Glomerular visceral epithelial cell (primary cell): ENCODE measurements at regions not wholly inside any gene's neighbourhood (a gene's known extent, or its start where the extent isn't known, plus 50 kb on each side); places are given as distances from the start of the nearest gene placed in this dataset.
"Not testable (repeated sequence)": the region's sequence is repeated elsewhere in the genome, so short reads cannot be mapped to it uniquely, and the experiment has no call there.

Experiments used
- DNase-seq: peaks from one replicate; pipeline ENCODE4 v3.0.0-alpha.2; 2016; ENCODE audit errors: extremely low spot score

DNA sequence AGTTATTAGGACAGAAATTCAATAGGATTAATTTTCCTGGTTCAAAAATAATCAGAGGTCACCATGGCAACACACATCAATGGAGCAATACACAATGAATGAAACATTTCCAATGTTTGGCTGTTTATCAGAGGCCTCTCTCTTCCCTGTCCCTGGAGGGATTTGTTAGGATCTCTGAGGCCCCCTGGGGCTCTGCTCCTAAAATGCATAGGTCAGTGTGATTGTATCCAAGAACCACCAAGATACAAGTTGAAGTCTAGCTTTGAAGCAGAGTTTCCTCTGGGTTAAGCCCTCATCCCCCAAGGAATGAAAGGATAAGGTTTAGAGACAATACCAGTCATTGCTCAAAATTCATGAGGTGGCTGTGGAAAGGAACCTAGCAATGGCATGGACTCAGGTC, 561.2 kb upstream of the C16orf82 start:
- no peak for DNase-seq

DNA sequence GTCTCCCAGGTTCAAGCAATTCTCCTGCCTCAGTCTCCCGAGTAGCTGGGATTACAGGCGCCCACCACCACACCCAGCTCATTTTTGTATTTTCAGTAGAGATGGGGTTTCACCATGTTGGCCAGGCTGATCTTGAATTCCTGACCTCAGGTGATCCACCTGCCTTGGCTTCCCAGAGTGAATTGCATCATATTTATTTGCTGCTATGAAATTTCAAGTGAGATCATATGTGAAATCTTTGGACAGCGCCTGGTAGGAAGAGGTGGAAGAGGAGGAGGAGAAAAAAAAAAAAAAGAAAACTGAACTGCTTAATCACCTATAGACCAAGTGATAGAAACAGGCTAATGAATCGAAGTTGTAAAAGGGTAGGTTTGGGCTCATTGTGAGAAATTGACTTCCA, 557.8 kb upstream of the C16orf82 start:
- not testable (repeated sequence) for DNase-seq

DNA sequence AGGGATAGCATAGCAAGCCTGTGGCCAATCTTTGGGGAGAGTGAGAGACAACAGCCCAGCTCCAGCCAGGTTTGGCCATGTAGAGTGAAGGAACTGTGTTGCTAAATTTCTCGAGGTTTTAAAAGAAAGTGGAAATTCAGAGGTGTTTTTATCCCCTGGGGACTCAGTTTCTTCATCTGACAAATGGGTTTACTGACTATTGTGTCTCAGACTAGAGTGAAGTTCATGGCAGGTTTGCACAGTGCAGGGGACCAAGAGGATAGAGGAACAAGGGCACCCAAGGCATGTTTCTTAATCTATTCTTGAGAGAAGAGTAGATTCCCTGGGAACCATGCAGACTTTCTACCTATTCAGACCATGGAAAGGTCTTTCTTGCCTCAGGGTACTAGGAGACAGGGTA, 555.8 kb upstream of the C16orf82 start:
- no peak for DNase-seq

DNA sequence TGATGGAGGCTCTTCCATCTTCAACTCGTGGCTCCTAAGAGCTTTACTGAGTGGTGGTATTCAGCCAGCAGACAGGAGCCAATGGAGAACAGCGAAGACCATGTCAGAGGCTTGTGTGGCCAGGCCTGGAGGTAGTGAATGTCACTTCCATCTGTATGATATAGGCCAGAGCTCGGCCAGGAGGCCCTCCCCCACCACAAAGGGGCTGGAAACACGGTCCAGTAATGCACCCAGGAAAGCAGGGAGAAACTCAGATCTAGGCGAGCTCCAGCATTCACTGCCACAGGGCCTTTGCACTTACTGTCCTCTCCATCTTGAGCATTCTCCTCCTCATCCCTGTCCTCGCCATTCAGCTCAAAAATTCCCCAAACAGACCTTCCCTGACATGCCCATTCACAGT, 555.3 kb upstream of the C16orf82 start:
- DNase-seq, result no peak

DNA sequence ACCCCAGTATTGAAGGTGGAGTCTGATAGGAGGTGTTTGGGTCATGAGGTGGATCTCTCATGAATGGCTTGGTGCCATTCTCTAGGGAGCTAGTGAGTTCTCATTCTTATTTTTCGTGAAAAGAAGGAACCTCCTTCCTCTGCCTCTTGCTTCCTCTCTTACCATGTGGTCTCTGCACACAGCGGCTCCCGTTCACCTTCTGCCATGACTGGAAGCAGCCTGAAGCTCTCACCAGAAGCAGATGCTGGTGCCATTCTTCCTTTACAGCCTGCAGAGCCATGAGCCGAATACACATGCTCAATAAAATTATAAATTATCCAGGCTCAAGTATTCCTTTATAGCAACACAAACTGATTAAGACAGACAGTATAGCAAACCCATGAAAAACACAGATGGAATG, 545.1 kb upstream of the C16orf82 start:
- DNase-seq, result no peak

DNA sequence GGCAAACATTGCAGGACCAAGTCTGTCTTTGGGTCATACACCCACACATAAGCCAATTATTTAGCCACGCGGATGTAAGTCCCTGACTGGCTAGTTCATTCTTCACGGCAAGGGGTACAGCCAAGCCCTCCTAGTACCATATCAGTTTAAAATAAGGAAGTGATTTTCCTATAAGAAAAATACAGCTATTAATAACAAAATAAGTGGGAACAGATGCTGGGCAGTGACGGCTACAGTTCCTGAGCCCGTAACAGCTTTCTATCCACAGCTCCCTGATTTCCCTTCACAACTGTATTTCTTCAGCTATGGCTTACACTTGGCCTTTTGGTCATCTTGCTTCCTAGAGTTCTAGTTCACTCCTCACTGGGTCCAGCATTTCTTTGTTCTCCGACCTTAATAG, 542.4 kb upstream of the C16orf82 start:
- no peak for DNase-seq

DNA sequence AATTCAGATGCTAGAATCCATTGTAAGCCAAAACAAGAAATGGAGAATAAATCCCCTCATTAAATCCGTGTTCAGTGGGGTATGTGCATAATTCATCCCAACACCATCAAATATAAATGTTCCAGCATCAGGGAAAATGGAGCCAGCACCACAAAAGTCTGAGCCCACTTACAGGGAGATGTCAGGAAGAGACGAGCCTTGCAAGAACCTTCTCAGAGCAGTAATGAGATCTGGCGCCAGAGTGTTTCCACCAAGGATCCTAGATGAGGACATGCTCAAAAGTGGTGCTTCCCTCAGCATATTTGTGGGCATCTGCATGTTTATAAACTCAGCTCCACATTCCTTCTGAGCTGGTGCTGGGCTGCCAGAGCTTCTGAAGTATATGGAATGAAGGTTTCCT, 541.9 kb upstream of the C16orf82 start:
- DNase-seq, result no peak

DNA sequence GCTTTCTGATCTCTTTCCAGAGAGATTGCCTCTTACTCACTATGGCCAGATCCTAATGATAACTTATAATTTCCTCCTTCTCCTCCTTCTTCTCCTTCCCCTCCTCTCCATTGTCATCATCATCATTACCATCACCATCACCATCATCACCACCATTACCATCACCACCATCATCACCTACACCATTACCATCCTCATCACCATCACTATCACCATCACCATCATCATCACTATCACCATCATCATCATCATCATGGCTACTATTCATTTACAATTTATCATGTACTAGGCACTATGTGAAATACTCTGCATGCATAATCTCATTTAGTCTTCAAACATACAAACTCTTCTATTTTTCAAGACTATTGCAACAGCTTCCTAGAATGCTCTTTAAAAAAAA, 540.9 kb upstream of the C16orf82 start:
- no peak for DNase-seq

DNA sequence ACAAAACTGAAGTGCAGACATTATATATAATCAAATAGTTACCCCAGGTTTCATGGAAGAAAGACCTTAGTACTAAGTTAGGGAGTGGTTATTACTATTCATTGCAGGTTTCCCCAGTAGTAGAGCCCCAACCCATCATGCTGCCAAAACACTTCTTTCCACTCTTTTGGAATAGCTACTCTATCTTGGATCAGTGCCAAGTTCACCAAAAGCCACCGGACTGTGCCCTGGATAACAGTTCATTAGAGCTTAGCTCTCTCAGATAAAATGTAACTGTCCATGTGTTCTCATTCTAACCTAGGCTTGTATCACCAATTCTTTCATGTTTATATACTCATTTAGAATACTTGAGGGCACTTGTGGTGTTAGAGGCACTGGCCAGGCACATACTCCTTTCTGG, 540.1 kb upstream of the C16orf82 start:
- DNase-seq, result no peak

DNA sequence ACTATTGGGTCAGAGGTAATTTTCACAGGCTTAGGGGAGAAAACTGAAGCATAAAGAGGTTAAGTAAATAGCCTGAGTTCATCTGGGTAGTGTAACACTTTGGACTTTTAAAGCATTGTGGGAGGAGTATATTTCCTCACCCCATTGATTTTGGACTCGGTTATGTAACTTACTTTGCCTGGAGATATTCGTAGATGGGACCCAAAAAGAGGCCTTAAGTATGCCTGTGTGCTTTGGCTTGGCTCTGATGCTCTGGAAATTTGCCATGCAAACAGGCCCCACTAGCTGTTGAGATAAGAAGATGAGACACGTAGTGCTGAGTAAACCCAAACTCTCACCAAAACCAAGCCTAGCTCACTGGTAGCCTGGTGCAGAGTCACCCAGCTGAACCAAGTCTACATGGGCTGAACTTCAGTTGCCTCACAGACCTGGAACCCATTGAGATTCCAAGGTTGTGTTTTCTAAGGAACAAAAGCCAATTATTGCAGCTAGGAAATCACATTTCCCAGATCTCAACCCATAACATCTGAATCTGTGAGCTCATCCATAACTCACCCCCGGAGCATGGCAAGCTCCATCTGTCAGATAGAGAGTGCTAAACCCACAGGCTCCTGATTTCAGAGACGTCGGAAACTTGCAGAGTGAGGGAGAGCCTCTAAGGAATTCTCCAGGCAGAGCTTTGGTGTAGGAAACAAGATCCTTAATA, 536.0 kb upstream of the C16orf82 start:
- no peak for DNase-seq

DNA sequence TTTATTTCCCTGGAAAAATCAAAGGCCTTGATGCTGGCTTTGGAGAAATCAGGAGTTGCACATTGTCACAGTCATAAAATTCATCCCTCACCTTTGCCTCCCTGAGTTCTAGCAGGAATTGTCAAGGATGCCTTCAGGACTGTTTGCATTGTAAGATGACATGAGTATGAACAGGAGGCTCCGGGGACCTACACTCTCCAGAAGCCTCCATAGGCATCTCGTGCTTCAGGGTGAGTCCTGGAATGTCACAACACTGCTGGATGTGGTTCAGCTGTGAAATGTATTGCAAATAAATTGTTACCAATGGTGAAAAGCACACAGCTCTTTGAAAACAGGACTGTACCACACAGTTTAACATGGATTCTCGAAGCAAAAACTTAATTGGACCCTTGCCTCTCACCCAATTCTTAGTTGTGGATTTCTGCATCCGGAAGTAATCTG, 535.4 kb upstream of the C16orf82 start:
- no peak for DNase-seq

DNA sequence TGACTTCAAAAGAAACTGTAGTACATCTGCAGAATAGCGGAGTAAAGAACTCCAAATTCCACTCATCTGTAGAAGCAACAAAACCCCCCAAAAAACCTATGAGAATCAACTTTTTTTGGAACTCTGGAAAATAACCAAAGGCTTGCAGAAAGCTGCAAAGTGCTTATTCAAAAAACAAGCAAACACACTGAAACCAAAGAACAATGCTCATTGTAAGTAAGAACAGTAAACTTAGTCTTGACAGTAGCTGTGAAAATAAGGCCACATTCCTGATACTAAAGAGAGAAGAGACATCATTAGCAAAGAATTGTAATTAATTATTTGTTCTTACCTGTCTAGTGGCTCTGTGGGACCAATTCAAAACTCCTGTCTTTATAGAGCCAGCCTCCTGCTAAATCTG, 534.3 kb upstream of the C16orf82 start:
- DNase-seq, result no peak

DNA sequence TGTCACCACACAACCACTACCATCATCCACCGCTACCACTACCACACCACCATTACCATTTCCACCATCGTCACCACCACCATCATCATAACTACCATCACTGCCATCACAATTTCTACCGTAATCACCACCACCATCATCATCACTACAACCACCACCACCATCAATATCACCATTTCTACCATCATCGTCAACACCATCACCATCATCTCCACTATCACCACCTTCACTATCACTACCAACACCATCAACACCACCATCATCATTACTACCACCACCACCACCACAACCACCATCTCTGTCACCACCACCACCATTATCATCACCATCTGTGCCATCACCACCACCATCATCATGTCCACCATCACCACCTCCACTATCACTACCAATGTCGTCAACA, 524.5 kb upstream of the C16orf82 start:
- no peak for DNase-seq

DNA sequence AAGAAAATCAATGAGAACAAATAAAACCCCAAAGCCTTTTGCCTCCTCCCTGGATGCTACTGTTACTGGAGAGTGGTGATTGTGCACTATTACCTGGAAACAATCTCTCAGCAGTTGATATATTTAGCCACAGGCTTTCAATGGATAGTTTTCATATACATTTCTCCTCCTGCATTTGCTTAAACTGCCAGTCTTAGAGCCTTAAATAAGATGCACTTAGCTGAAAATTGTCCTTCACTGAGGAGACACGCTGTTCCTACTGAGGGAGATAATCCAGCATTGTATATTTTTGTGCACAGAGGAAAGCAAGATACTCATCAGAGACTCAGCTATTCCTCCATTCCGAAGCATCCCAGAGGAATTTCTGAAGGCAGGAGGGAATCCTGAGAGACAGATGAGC, 520.2 kb upstream of the C16orf82 start:
- no peak for DNase-seq

DNA sequence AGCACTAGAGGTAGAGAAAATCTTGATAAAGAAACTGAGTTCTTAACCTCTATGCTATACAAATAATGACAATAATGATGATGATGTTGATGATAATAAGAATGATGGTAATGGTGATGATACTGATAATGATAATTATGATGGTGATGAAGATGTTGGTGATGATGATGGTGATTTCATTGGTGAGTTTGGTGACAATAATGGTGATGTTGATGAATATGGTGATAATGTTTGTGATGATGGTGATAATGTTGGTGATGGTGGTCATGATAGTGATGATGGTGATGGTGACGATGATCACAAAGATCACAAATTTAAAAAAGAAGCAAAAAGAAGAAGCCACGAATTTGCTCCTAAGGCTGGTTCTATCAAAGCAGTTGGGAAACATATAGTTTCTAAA, 519.0 kb upstream of the C16orf82 start:
- DNase-seq, result no peak

DNA sequence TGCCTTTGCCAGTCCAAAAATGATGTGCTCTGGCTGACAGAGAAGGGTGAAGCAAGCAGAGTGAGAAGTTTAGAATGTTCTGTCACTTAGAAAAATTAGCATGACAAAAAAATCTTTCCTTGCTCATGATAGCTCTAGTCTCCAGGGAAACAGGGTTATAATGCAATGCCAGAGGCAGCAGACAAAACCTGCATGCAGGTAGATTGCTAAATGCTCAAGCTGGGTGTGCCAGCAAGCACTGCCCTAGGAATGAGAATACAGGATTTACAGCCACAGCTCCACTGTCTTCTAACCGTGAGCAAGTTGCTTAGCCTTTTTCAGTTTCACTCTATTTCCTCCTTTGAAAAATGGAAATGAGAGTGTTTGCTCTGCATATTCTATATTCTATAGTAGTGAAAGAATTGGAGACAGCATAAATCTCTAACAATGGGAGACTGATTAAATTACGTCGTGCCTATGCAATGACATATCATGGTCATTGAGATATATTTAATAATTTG, 516.6 kb upstream of the C16orf82 start:
- DNase-seq, result no peak

DNA sequence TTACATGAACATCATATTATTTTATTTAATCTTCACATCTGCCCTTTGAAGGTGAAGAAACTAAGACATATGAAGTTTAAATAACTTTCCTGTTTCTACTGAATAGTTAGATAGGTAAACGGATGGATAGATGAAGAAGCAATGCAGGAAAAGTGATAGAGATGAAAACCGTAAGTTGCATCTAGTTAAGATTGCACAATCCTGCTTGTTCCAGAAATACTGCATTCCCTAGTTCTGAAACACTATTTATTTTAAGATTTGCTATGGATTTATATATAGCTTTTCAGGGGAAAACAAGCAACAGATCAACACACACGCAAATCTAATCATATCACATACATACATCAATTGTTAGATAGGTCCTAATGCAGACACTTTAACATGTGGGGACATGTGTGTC, 512.7 kb upstream of the C16orf82 start:
- no peak for DNase-seq

DNA sequence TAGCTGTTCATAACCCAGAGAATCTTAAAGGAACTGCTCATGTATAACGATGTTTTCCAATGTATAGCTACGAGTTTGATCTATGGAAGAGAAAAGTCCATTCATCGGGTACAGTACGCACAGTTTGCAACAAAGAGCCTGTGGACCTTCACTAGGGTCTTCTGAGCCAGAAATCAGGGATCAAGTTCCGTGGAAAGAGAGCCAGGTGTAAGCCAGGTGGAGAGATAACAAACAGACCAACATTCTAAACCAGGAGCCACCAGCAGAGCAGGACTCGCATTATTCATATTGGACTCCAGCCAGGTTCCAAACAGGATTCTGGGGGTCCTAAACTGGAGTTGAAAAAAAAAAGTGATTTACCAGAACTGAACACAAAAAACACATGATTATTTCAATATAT, 505.4 kb upstream of the C16orf82 start:
- DNase-seq, result no peak

DNA sequence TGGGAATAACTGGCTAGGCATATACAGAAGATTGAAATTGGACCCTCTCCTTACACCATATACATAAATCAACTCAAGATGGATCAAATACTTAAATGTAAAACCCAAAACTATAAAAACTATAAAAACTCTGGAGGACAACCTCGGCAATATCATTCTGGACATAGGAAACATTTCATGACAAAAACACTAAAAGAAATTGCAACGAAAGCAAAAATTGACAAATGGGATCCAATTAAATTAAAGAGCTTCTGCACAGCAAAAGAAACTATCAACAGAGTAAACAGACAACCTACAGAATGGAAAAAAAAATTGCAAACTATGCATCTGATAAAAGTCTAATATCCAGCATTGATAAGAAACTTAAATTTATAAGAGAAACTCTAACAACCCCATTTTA, 503.7 kb upstream of the C16orf82 start:
- DNase-seq, result no peak

DNA sequence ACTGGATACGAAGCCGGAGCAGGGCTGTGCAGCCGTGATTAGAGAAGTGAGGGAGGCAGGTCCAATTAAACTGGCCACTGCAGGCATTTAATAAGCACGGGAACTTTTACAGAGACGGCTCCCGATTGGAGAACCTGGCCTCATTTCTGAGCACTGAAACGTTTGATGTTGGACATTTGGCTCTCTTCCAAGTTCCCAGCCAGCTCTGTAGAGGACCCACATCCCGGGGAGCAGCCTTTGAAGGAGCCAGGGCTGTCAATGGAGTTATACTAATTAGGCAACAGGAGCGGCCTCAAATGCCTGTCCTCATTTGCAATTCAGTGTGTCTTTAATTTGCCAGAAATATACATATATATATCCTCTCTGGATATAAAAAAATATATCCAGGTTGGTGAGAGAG, 499.4 kb upstream of the C16orf82 start:
- DNase-seq, result no peak

DNA sequence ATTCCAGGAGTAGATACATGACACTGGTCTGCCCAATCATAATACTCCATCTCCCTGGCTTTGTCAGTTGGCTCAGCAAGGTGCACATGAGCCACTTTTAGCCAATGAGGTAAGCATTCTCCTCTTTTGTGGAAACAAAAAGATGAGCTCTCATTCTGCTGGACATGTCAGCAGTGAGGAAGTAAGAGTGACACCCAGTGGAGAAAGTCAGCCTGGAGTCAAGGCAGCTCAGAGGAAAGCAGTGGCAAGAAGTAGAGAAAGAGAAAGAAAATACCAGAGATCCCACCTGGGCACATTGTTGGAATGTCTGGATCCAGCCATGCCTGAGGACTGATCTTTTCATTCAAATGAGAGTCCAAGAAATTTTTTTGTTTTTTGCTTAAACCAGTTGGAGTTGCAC, 496.9 kb upstream of the C16orf82 start:
- no peak for DNase-seq

DNA sequence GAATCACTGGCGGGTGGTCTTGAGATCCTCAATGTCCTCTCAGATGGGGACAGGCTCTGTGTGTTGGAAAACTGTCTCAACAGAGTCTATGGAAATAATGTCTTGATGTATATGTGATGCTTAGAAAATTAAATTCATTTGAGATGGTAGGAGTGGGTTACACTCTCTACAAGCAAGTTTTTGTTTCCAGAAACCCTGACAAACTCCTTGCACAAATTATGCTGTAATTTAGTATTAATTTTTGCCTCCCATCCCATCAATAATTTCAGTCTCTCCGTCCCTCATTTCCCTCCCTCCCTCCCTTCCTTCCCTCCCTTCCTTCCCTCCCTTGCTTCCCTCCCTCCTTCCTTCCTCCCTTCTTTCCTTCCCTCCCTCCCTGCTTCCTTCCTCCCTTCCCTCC, 488.0 kb upstream of the C16orf82 start:
- DNase-seq, result no peak

DNA sequence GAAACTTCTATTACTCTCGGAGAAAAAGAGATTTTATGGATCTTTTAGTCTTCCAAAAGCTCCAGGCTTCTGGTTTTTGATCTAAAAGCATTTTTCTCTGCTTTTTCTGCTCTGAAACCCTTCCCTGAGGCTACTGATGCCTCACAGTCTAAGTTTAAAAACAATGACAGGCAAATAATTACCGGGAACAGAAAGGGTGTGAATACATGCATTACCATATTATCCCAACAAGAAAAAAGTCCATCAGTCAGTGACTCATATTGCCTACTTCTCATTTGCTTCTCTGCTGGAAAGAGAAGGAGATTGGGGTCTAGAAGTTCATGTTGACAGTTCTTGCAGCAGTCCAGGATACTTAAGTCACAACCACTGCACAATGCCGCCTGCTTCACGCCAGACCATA, 482.9 kb upstream of the C16orf82 start:
- DNase-seq, result no peak

DNA sequence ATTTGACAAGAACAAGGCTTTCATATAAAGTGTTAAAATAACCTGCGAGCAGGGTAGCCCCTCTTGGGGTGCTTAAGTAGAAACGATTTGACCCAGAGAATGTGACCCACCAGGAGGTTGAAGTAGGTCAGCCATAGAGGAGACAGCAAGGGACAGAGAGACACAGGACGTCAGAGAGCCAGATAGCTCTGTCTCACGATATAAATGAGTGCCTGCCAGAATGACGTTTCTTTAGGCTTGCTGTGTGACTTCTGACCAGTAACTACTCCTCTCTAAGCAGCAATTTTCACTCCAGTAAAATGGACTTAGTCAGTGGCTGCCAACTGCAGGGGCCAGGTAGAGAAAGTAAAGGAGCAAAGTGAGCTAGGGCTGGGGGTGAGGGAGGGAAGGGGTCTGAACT, 473.0 kb upstream of the C16orf82 start:
- no peak for DNase-seq
